8988T (cell line): ENCODE measurements at regions not wholly inside any gene's neighbourhood (a gene's known extent, or its start where the extent isn't known, plus 50 kb on each side); places are given as distances from the start of the nearest gene placed in this dataset.

Experiments
- DNase-seq: peaks from one replicate; pipeline ENCODE4 v3.0.0; 2011

DNA sequence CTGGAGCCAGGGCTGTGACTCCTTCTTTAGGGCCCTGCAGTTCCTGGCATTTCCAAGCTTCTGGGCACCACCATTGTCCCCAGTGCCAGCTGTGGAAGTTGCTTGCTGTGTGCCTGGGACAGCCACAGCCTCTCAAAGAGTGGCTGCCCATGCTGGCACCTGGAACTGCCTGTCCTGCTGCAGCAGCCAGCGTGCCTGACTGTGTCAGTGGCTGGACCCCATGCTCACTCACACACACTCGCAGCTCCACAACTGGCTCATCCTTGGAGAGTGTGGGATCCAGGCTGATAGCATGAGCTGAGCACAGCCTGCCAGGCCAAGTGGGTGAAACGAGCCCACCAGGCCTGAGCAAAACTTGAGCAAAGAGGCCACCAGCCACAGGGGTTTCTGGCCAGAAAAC is 1107.6 kb downstream of the C4orf33 start:
- DNase-seq: no peak

GRCh38 chr4:130210864-130211263 is 1114.9 kb downstream of the C4orf33 start:
- no peak for DNase-seq

DNA sequence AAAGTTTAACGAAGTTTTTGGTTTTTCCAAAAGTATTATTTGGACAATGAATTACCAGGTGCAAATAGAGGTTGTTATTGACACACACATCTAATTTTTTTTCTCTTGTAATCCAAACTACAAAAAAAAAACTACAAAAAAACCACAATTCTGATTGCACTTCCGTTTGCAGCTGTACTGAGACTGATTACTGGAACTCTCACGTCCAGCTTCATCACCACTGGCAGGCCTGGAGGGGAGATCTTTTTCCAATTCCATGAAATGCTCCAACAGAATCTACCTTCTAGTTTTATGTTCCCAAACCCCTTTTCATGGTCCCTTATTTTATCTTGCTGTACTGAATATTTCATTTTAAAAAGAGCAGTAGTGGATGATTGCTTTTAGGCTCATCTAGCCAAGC is 1118.3 kb downstream of the C4orf33 start:
- DNase-seq: no peak

- no peak for DNase-seq
Measured at GRCh38 chr4:130233377-130234047, 1137.6 kb downstream of the C4orf33 start.

GRCh38 chr4:130238121-130238520 is 1142.2 kb downstream of the C4orf33 start:
- no peak for DNase-seq

GRCh38 chr4:130249002-130249401 is 1153.0 kb downstream of the C4orf33 start:
- no peak for DNase-seq

DNA sequence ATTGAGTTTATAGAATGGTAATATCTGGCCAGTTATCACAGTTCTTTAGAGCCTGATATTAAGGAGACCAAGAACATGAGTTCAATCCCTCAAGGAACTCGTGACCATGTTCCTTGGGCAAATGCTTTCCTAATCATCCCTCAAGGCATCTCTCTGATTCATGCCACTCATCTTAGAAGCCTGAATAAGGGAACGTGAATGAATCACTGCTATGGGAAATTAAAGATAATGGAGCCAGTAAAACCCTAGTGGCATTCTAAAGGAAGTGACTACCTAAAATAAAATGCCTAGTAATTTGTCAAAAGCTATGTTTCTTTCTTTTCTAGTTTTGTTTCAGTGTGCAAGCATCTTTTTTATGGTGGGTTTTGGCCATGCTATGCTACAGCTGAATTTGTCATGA is 1161.3 kb downstream of the C4orf33 start:
- DNase-seq: no peak

DNA sequence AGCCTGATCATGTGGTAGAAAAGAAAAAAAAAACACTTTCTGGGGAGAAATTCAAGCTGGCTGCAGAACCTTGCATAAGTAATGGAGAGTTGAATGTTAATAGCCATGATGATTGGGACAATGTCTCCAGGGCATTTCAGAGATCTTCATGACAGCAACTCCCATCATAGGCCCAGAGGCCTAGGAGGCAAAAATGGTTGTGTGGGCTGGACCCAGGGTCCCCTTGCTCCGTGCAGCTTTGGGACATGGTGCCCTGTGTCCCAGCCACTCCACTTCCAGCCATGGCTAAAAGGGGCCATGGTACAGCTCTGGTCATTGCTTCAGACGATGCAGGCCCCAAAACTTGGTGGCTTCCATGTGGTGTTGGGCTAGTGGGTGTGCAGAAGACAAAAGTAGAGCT is 1170.9 kb downstream of the C4orf33 start:
- no peak for DNase-seq

DNA sequence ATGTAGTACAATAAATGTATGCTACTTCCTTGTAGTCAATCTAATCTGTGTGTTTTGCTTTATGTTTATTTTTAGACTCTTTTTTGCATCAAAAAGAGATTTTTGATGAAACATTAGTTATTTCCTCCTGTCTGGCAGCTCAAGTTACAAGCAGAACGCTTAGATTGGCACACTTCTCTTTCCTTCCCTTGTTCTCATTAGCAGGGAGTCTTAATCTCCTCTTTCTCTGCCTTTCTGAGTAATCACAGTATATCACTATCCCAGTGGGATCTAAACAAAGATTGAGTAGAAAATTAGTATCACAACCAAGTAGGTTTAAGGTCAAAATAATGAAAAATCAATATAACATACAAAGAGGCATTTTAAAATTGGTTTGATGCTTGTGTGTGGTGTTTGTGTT is 1192.6 kb downstream of the C4orf33 start:
- no peak for DNase-seq

DNA sequence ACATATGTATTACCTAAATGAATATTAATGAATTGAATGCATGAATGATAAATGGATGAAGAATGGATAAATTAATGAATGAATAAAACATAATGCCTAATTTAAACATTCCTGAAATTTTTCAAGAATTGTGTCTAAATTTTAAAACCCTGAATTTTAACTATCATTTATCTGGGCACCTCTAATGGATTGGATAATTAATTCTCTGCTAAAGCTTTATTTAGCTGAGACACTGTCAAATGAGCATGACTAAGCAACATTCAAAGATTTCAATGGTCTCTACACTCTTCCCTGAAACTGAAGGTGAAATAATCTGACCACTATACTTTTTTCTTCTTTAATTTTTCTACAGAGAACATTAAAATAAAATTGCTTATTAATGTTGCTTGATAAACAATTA is 1197.7 kb downstream of the C4orf33 start:
- DNase-seq: no peak

- DNase-seq: no peak
Measured at GRCh38 chr4:130296448-130296847, 1200.5 kb downstream of the C4orf33 start.

GRCh38 chr4:130306566-130306965 is 1210.6 kb downstream of the C4orf33 start:
- no peak for DNase-seq

DNA sequence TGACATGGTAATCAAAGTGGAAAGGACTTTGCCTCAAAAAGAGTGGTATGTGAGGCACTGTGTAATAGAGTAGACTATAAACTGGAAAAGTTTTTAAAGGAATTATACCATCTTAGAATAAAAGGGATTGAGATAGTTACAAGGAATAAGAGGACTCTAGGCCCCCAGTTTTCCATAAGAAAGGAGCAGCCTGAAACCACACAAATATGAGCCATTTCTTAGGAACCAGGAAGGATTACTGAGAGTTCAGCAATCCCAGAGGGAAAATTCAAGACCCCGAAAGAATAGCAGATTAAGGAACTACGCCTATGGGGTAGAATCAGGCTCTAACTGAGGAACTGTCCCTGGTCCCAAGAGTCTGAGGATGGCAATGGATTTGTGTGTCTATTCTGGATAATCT is 1213.3 kb downstream of the C4orf33 start:
- DNase-seq: no peak

DNA sequence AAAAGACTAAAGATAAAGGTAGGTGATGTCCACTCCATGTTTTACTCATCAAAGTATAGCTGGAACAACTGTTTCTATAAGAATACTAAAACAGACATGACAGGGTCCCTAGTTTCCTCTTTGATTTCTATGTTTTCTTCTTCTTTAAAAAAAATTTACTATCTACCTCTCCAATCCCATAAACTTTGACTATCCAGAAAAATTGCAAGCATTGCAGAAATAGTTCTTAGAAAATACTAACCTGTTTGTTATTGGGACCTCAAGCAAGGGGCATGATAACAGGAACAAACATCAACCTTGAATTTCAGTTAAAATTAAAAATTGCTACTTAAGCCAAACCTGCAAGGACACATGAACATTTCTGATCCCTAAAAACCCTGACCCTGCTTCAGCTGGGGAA is 1226.5 kb downstream of the C4orf33 start:
- DNase-seq: no peak

DNA sequence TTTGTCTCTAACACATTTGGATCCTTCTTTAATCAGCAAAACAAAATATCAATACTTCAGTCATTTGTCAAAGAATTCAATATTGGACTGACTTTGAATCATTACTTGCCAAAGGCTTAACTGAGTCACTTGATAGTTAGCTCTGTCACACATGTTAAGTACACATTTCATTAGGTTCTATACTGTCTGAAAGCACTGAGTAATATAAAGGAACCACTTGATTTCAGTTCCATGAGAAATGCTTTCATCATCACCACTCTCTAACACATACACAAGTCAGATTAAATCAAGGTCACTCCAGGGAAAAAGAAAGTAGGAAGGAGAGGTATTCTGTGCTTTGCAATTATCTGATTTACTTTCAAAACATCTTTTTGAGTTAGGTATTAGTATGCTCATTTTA is 1233.1 kb downstream of the C4orf33 start:
- no peak for DNase-seq

DNA sequence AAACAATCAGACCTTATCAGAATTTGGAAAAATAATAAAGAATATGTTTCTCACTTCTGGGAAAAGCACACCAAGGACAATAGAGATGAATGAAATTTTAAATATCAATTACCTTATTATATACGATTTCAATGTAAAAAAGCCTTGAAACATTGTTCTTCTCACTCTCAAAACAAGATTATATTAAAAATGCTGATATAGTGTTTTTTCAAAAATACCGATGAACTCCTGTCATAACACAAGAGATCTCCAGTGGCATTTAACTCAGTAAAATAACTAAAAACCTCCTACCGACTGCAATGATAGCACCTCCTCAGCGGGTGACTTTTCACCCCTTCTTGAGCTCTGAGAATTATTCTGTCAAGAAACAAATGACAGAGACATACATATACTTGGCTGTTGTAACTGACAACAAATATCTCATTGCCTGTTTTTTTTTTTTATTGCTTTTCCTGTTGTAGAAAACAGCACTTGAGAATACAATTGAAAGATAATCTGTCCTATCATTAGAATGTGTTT is 1237.3 kb downstream of the C4orf33 start:
- DNase-seq: no peak

- no peak for DNase-seq
Measured at GRCh38 chr4:130335417-130336194, 1239.7 kb downstream of the C4orf33 start.

DNA sequence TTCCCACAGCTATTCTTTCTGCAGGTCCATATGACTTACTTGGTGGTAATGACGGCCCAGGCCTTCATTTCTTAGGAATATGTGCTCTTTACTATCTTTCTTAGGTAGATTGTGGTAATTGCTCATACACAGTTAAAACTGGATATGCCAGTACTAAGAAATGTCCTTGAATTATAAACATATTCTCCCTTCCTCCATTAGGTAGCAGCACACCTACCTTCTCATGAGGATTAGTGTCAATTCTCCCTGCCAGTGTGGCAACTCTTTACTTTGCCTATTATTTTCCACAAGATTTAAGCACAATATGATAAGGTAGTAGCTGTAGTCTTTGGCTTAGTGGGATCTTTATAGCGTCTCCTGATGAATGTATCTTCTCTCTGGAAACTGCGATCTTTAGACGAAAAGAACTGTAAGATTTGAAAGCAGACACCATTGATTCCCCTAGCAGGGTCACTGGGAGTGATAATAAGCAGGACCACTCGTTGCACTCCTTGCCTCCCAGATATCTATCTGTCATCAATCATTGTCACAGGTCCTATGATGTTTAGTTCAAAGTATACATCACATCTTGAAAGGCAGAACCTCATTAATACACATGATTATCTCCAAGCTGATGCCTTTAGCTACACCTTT is 1240.7 kb downstream of the C4orf33 start:
- DNase-seq: no peak

DNA sequence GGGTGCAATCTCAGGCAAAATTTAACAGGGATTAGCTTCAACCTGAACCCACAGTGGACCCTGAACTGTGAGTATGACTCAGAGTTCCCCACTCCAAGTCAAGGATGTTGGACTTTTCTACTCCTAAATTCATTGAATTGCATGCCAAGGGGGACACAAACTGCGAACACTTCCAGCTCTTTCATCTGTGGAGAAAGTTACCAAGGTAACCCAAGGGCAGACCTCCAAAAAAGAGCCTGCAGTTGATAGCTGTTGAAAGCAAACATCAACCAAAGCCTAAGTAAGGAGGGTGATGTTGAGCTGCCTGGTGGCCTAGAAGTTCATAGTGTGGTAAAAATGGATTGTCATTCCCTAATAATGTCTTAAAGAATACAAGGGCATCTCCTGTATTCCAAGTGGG is 1242.9 kb downstream of the C4orf33 start:
- DNase-seq: no peak

GRCh38 chr4:130349745-130350144 is 1253.8 kb downstream of the C4orf33 start:
- no peak for DNase-seq

DNA sequence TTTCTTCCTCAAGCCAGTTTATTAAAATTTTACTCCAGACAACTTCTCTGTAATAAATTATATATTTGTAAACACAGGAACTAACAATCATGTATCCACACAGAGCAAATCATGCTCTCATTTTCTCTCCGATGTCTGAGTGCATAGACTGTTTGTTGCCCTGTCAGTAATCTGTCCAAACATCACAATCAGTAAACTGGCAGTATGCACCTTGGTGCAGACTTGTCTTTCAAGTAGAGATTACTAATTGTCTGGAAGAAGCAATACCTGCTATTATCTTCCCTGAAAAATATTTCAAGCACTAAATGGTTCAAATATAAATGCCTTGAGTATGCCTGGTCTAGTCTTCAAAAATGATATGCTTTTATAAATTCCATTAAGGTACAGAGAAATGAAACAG is 1260.9 kb downstream of the C4orf33 start:
- DNase-seq: no peak

DNA sequence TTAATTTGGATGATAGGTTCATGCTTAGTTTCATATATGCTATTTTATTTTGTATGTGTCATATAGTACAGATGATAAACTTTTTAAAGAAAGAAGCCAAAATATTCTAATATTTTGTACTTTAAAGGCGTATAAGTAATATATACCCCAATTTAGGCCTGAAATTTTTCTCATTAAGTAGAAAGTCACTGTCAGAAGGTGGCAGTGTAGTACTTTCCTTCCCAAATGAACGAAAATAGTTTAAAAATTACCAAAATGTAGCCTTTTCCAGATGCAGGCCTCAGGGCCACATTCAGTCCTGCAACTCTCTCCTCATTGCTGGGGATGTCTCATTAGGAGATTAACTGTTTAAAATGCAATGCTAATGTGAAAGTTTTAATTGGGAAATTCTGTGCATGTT is 1263.6 kb downstream of the C4orf33 start:
- DNase-seq: no peak

DNA sequence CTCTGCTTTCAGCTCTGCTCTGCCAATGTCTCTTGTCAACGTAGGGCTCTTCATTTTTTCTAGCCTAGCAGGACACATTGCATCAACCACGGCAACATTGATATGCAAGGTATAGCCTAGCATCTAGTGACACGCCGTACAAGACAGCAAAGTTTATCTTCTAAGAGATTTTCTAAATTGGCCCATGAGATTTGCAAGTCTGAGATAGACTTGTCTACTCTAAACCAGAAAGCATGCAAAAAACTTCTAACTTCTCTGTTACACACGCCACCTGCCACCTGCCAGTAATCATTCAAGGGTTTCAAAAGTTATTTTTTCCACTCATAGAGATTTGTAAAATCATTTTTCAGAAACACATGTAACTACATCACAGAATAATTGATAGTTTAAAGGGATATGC is 1265.7 kb downstream of the C4orf33 start:
- DNase-seq: no peak

DNA sequence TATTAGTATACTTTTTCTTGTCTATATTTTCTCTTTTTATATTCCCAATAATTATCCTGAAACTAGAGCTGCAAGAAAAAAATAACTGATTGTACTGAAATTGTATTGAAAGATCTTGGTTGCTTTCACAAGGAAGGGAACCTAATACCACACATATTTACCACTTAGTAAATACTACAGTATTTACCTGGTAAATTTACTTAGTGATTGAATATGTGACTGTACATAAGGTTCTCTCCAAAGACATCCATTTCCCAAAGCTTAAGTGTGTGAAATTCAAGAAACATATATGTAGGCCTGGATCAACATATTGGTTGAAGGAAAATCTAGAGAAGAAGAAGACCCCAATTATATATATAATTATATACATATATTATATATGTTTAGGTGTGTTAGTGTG is 1272.7 kb downstream of the C4orf33 start:
- DNase-seq: no peak
